HCT116 (cell line): ENCODE measurements at regions not wholly inside any gene's neighbourhood (a gene's known extent, or its start where the extent isn't known, plus 50 kb on each side); places are given as distances from the start of the nearest gene placed in this dataset.

ENCODE experiments used
- ATAC-seq: fragments of 200-7000 bp; cut with Tn5 transposase; 2 replicates; pipeline ENCODE4 v1.9.1; 2020; ENCODE audit warnings: mild to moderate bottlenecking, moderate library complexity
- BruUV-seq: library from RNA; stranded (reverse); fragments of 400-500 nt; replicated peaks from 2 replicates; lab custom pipeline; 2021; lab: Mats Ljungman, UMichigan
- CTCF ChIA-PET: fragments of 300-600 bp; sonication (Branson Sonifier 250); formaldehyde crosslinking; loops from one replicate; lab custom pipeline; 2021; ENCODE audit warnings: antibody characterized with exemption; lab: Charles Lee
- POLR2A ChIA-PET: fragments of 300-600, 350-600 bp; sonication (Branson Sonifier 250); formaldehyde crosslinking; loops from one replicate; lab custom pipeline; 2021; ENCODE audit warnings: antibody characterized with exemption; lab: Charles Lee
- RAD21 ChIA-PET, 2 experiments: fragments of 300-600 bp; sonication (Branson Sonifier 250); formaldehyde crosslinking; loops; one replicate each; lab custom pipeline; 2023; ENCODE audit warnings: low total read pairs in 2 of 2; ENCODE audit not compliant: uncharacterized antibody in 2 of 2, unreplicated experiment in 2 of 2, low non-redundant PET in 1 of 2; lab: Charles Lee
- DNase-seq: peaks from one replicate; pipeline ENCODE4 v3.0.0-alpha.2; 2010; ENCODE audit warnings: low read depth, low spot score
- H2AFZ ChIP-seq: fragments of 200-600 bp; shearing (Covaris generic), sonication (generic); 2 replicates; pipeline ENCODE4 v1.6.1; 2017; ENCODE audit warnings: low read depth, mixed run types, mixed read lengths, antibody characterized with exemption, low read length; ENCODE audit not compliant: poor library complexity, severe bottlenecking
- H3K27ac ChIP-seq: 2 replicates; pipeline ENCODE4 v1.5.1; 2012; ENCODE audit warnings: low read depth, low read length
- H3K27me3 ChIP-seq: fragments of 200-600 bp; sonication (generic); 2 replicates; pipeline ENCODE4 v1.6.1; 2016; ENCODE audit warnings: mixed run types, low read length, mixed read lengths; ENCODE audit not compliant: insufficient read depth
- H3K36me3 ChIP-seq, 2 experiments: fragments of 200-500 bp in 1 of 2; fragments of 200-600 bp in 1 of 2; sonication (Bioruptor generic) in 1 of 2; sonication (generic) in 1 of 2; 2 replicates each; pipeline versions ENCODE4 v1.5.1 to v1.6.1; 2014 to 2016; ENCODE audit warnings: low read length in 2 of 2, inconsistent platforms in 1 of 2, mixed read lengths in 1 of 2, mixed run types in 1 of 2; ENCODE audit not compliant: insufficient read depth in 2 of 2, control insufficient read depth in 1 of 2
- H3K4me1 ChIP-seq, 2 experiments: fragments of 200-600 bp in 1 of 2; sonication (generic) in 1 of 2; 2 replicates each; pipeline versions ENCODE4 v1.5.1 to v1.6.1; 2012 to 2017; ENCODE audit warnings: low read length in 2 of 2, inconsistent platforms in 1 of 2, mild to moderate bottlenecking in 1 of 2, mixed read lengths in 1 of 2, mixed run types in 1 of 2, moderate library complexity in 1 of 2; ENCODE audit not compliant: insufficient read depth in 2 of 2, control insufficient read depth in 1 of 2
- H3K4me2 ChIP-seq: fragments of 200-600 bp; sonication (generic); 2 replicates; pipeline ENCODE4 v1.6.1; 2017; ENCODE audit warnings: mixed run types, low read length, mixed read lengths
- H3K4me3 ChIP-seq, 2 experiments: fragments of 200-600 bp in 1 of 2; sonication (generic) in 1 of 2; replicated peaks in 1 of 2; 2 replicates each; pipeline ENCODE4 v1.5.1; 2011 to 2016; ENCODE audit warnings: low read length in 2 of 2, control low read depth in 1 of 2, low read depth in 1 of 2, mild to moderate bottlenecking in 1 of 2, mixed read lengths in 1 of 2, mixed run types in 1 of 2
- H3K79me2 ChIP-seq: fragments of 200-600 bp; sonication (generic); 2 replicates; pipeline ENCODE4 v1.6.1; 2017; ENCODE audit warnings: mild to moderate bottlenecking, mixed run types, low read length, moderate library complexity, mixed read lengths; ENCODE audit not compliant: insufficient read depth
- H3K9ac ChIP-seq: fragments of 200-600 bp; sonication (generic); 2 replicates; pipeline ENCODE4 v1.6.1; 2016; ENCODE audit warnings: low read length, mixed read lengths
- H3K9me2 ChIP-seq: fragments of 200-600 bp; sonication (generic), shearing (Covaris generic); 2 replicates; pipeline ENCODE4 v1.6.1; 2017; ENCODE audit warnings: mixed run types, mild to moderate bottlenecking, moderate library complexity; ENCODE audit not compliant: insufficient read depth
- H3K9me3 ChIP-seq, 2 experiments: fragments of 200-500 bp in 1 of 2; fragments of 200-600 bp in 1 of 2; sonication (Bioruptor generic) in 1 of 2; sonication (generic) in 1 of 2; 2 replicates each; pipeline ENCODE4 v1.6.1; 2014 to 2017; ENCODE audit warnings: low read length in 2 of 2, mixed read lengths in 2 of 2, inconsistent platforms in 1 of 2, low read depth in 1 of 2, mild to moderate bottlenecking in 1 of 2, mixed run types in 1 of 2, moderate library complexity in 1 of 2; ENCODE audit not compliant: control insufficient read depth in 1 of 2, insufficient read depth in 1 of 2
- H4K20me1 ChIP-seq: fragments of 200-600 bp; sonication (generic), shearing (Covaris generic); 2 replicates; pipeline ENCODE4 v1.6.1; 2017; ENCODE audit warnings: mixed run types, mild to moderate bottlenecking, moderate library complexity; ENCODE audit not compliant: insufficient read depth
- ATF3 ChIP-seq: IDR thresholded peaks from 2 replicates; pipeline ENCODE4 v1.6.1; 2012
- CBX3 ChIP-seq: IDR thresholded peaks from 2 replicates; pipeline ENCODE4 v1.6.1; 2012; ENCODE audit warnings: low read depth
- EGR1 ChIP-seq: IDR thresholded peaks from 2 replicates; pipeline ENCODE4 v1.6.1; 2012; ENCODE audit warnings: low read depth
- ELF1 ChIP-seq: IDR thresholded peaks from 2 replicates; pipeline ENCODE4 v1.6.1; 2012; ENCODE audit warnings: low read depth, borderline replicate concordance
- EZH2phosphoT487 ChIP-seq: fragments of 200-600 bp; IDR thresholded peaks from 2 replicates; pipeline ENCODE4 v1.6.1; 2018; ENCODE audit warnings: antibody characterized with exemption, borderline replicate concordance
- POLR2AphosphoS5 ChIP-seq: IDR thresholded peaks from 2 replicates; pipeline ENCODE4 v1.6.1; 2011; ENCODE audit warnings: mild to moderate bottlenecking, low read depth, low read length, moderate library complexity
- RAD21 ChIP-seq: IDR thresholded peaks from 2 replicates; pipeline ENCODE4 v1.6.1; 2012; ENCODE audit warnings: low read depth, mild to moderate bottlenecking
- ZNF274 ChIP-seq: fragments of 200-500 bp; sonication (Bioruptor generic); IDR thresholded peaks from 2 replicates; pipeline ENCODE4 v1.6.1; 2014; ENCODE audit warnings: mild to moderate bottlenecking, low read depth, low read length, inconsistent platforms
- intact Hi-C: fragments of 100-400 bp; cut with micrococcal nuclease; formaldehyde crosslinking; loops from 2 replicates; pipeline ENCODE4 v1.10.0; 2022

- no peaks in the 10 kb centered on the region for H3K9me2 ChIP-seq
- no peak overlapping the region for H2AFZ ChIP-seq
- H3K79me2 ChIP-seq: no peaks in the 10 kb centered on the region
- no peak overlapping the region for H3K27ac ChIP-seq
- ChIA-PET POLR2A (no interaction called here), RAD21 (no interaction called here), CTCF (no interaction called here)
- BruUV-seq: no TSS peak
- no peaks in the 10 kb centered on the region for H3K4me1 ChIP-seq
- H3K4me2 ChIP-seq: no peak overlapping the region
- H4K20me1 ChIP-seq: no peaks in the 10 kb centered on the region
- no peaks in the 10 kb centered on the region for H3K27me3 ChIP-seq
- intact Hi-C loops: no loop called here
- H3K9ac ChIP-seq: no peak overlapping the region
- DNase-seq (no peak), ATAC-seq (no peak)
- H3K4me3 ChIP-seq: no peak overlapping the region
- H3K36me3 ChIP-seq: no peaks in the 10 kb centered on the region
- no peaks in the 10 kb centered on the region for H3K9me3 ChIP-seq
- TF ChIP-seq EGR1 (no peak), POLR2AphosphoS5 (no peak), CBX3 (no peak), ATF3 (no peak), ELF1 (no peak), ZNF274 (no peak), RAD21 (no peak), EZH2phosphoT487 (no peak)
Measured at GRCh38 chr5:120413686-120414085, 50.4 kb upstream of the PRR16 start.
